DMS53 treated with DMSO at 0.1 percent for 48 hours (cell line): ENCODE measurements at regions not wholly inside any gene's neighbourhood (a gene's known extent, or its start where the extent isn't known, plus 50 kb on each side); places are given as distances from the start of the nearest gene placed in this dataset.
A peak's percentile ranks its signal among the peaks of the same experiment; 100 is the strongest.

Experiments
- DNase-seq: peaks from one replicate; lab custom pipeline; 2025; ENCODE audit not compliant: unreplicated experiment; lab: John Stamatoyannopoulos, UW

DNA sequence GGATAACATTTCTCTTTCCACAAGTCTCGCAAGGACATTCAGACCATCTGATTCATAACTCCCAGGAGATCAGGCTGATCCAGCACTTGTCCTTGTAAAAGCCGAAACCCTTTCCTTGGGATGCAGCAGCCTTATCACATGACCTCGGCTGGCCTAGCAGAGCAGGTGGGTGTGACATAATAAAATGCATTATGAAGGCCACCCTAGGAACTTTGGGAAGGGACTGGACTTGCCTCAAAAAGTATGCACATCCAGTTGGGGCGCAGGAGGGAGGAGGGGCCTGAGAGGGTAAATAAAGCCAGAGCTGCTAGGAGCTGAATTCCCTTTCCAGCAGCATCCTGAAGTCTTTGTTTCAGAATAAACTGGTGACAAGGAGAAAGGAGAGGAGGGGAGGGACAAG lies 260.8 kb downstream of the SNX13 start:
- no peak for DNase-seq

DNA sequence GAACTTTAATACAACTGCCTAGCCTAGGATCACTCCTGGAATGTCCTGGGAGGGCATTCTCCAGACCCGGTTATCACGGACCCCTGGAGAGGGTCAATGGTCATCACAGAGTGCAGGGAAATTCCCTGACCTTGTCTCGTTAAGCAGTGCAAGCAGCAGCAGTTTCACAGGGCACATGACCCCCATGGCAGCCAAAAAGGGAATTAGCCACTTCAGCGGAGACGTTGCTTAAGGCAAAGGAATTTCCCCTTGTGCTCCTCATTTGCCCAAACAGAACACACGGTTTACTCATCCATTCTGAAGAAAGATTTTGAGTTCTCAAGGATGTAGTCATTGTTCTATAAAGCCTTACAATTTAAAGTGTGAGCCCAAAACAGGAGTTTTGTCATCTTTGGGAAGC lies 260.3 kb downstream of the SNX13 start:
- no peak for DNase-seq

DNA sequence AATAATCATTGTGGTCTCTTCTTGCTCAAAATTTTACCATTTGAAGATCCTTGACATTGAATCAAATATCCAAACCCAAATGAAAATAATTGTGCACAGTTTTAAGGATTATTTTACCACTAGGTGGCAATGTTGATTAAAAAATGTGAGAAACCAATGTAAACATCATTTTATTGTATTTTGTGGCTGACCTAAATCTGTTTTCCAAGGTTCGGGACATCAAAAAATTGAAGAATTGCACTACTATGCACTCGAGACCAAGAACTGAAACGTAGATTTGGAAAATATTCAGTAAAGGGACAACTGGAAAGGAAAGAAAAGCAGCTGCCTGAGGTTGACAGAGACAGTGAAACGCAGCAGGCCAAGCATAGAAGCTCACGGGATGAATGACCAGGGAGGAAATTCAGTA lies 259.3 kb downstream of the SNX13 start:
- peak; percentile 52 for DNase-seq

DNA sequence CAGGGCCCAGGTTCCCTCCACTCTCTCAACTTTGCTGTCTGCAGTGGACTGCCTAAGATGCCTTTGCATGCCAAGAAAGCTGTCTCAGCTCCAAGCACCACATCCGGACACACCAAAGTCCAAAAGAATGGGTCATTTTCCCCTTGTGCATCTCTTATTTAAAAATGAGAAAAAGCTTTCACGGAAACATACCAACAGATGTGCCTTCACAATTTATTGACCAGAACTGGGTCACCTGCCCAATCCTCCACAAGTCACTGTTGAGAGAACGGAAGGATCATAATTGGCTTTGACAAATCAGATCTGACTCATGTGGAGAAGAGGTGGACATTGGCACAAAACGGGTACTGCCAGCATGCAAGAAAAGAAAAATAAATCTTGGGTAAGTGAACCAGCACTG lies 258.3 kb downstream of the SNX13 start:
- no peak for DNase-seq

DNA sequence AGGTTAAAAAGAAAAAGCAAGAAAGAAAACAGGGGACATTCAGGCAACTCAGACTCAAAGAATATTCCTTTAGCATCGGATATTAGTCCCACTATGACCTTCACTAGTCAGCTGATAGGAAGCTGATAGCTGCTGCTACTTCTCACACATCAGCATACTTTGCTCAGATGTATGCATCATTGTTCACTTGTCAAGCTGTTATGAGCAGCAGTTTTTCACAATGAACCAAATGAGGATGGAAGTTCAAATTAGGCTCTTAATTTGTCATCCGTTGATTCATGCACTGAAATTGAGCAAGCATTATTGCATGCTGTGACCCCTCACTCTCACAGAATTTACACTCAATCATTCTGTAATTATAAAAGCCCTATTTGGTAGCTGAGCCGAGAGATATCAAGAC lies 257.7 kb downstream of the SNX13 start:
- no peak for DNase-seq

DNA sequence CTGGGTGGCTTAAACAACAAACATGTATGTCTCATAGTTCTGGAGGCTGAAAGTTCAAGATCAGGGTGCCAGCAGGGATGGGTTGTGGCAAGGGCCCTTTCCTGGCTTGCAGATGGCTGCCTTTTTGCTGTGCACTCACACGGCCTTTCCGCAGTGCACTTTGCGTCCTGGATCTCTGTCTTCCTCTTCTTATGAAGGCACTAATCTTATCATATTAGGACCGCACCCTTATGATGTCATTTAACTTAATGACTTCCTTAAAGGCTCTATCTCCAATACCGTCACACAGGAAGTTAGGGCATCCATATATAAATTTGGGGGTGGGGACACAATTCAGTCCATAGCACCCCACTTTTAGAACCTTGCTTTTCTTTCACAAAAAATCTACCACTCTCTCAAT lies 255.2 kb downstream of the SNX13 start:
- no peak for DNase-seq

DNA sequence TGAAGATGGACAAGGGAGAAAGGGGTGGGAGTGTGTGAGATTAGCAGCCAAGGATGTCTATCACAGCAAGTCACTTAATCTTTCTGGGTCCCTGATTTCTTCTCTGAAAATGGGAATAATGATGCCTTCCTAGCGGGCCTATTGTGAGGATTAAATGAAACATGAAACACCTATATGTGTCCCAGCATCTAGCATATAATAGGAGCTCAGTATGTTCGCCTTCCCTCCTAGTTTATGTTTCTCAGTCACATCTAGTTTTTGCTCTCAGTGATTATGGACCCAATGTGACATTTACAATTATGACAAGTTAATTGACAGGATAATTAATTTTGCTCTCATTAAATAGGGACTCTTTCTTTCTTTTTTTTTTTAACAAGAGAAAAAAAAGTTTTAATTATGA lies 252.9 kb downstream of the SNX13 start:
- DNase-seq = no peak

DNA sequence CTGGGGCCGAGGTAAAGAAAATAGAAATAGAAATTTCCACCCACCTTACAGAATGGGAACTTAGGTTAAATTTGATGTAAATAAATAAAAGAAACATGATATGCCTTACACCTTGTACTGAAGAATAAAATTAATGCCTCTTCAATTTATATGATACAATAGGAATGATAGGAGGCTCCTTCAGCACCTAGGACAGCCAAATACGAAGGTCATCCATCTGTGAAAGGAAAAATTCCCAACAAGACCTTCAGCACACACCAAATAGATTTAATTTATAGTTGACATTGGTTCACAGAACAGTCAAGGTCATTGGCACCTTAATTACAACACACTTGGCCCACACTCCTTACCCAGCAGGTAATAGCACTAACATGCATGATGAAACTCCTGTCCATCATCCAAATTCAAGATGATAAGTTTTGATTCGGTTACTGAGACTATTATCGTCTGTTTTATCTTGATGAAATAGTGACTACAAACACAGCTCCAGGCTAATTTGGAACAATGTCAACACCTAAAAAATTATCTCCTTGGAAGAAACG lies 250.9 kb downstream of the SNX13 start:
- no peak for DNase-seq

DNA sequence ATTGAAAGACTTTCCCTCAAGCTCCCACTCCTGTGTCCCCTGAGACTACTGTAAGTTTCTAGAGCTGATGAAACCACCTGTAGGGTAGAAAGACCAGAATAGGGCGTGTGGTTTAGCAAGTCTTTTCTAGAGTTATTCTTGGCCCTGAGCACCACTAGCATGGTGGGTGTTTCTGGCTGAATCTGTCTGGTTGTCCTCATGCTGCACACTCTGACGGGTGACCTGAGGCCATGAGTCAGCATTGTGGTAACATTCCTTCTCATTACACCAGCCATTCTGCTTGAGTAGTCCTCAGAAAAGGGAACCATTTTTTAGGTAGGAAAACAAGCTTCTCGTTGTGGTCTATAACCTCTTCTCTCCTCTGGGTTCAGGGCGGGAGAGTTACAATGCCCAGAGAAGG lies 250.3 kb downstream of the SNX13 start:
- DNase-seq = no peak

DNA sequence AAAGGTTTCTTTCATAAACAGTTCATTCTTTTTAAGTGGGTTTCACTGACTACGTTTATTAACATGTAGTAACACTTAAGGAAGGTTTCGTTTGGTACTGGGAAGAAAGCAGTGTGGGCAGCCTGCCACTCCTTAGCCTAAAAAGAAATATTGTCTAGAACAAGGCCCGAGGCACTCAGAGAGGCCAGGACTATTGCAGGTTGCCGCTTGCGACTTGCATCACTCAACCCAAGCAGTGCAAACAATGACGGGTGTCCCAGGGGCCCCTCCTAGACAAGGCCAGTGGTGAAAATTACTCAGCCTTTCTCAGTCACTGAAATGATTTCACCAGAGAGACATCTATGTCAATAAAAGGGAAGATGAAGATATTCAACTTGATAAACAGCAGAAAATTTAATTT lies 243.9 kb downstream of the SNX13 start:
- peak; percentile 49 for DNase-seq

DNA sequence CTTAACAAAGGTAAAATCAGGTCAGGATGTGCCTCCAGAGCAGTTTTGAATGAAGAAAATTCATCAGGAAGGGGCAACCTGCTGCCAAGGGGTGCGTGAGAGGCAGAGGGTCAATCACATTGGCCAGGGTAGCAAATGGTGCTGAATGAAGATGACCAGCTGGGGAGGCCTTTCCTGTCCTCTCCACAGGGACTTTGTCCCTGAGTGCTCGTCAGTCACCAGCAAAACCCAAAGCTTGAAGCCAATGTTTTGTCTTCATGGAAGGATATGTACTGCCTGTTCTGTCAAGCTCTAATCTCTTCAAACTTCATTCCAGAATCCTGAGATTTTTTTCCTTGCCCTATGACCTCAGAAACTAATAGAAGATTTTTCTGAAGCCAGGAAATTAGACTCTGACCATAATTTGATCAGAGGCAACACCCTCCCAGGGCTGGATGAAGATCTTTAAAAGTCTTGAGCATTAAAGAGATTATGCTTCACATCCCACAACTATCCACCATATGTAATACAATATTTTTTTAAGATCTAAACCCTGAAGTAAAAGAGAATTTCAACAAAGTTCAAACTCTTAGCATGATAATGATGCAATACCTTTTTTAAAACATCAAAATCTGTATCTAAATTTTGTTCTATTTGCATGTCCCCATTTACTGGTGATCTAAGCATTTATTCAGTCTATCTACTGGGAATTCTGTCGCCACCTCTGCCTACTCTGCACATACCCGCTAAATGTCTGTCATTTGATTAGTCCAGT lies 243.0 kb downstream of the SNX13 start:
- DNase-seq = no peak

DNA sequence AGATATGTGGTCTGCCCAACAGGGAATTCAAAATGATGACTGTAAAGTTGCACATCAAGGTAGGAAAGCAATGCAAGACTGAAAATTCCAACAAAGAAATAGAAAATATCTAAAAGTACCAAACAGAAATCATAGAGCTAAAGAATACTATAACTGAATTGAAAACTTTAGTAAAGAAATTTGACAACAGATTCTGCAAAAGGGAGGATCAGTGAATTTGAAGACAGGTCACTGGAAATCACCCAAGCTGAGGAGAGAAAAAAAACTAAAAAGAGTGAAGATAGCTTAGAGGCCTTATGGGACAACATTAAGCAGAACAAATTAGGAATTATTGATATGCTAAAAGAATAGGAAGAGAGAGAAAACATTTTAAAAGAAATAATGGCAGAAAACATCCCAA lies 240.6 kb downstream of the SNX13 start:
- no peak for DNase-seq

DNA sequence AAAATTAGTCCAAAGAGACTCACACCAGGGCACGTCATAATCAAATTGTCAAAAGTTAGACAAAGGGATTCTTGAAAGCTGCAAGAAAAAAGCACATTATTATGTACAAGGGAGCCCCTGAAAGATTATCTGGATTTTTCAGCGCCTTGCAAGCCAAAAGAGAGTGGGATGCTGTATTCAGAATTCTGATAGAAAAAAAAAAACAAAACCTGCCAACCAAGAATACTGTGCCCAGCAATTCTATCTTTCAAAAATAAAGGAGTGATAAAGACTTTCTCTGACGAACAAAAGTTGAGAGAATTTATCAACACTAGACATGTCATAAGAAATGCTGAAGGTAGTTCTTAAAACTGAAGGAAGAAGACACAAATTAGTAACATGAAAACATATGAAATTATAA lies 240.2 kb downstream of the SNX13 start:
- no peak for DNase-seq

DNA sequence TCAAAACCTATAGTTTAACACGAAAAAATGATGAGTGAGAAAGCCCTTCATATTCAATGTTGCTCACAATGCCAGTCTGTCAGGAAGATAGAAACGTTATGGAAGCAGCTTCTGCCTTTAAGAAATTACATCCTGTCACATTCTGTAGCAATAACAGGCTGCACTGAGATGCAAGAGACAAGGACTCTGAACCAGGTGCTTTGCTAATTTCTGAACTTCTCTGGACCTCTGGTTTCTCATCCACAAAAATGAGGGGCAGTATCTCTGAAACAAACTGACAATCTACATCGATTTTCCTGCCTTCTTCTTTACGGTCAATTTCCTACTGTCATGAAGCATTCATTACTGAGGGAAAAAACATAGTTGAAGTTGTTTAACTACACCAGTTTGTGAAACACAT lies 234.0 kb downstream of the SNX13 start:
- no peak for DNase-seq

DNA sequence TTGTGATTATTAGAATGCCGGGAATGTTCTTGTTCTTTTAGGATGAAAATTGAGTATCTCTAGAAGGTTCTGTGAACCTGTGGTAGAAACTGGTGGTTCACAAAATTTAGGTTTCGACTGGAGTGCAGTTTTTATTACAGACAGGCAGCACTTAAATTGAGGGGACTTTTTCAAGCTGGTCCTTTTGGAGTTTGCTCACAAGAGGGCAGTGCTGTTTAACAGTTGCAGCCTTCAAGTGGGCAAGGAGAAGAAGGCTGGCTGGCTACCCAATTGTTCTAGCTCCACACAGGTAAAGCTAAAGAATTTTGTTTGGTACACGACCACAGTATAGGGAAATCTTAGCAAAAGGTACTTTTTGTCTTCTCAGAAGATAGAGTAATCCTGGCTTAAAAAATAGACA lies 233.6 kb downstream of the SNX13 start:
- peak; percentile 69 for DNase-seq

DNA sequence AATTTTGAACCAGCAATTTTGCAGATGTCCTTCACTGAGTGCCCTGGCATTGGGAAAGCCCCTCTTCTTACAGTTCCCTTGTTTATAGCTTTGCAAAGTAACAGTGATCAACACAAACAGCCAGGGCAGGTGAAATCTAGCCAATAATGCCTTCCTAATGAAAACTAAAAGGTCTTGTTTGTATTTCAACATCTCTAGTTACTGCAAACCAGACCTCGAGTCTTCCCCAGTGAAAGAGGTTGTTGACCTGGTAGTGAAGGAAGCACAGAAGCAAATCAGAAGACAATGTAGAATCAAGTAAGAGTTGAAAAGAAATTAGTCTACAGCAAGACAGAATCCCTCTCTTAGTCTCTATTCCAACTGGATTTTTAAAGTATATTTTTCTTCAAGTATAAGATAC lies 231.2 kb downstream of the SNX13 start:
- DNase-seq = no peak

DNA sequence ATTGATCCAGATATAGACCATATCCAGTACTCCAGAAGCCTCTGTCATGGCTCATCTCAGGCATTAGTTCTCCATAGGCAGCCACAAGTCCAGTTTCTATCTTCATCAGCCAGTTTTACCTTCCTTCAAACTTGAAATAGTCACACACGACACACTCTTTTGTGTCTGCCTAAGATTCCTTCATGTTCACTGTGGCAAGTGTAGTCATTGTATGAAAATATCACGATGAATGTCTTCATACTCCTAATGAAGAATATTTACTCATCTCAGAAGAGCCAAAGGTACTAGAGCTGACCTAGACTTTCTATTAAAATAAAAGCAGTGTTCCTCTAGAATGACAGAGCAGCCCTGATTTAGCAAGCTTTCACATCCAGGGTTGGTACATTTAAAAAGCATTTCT lies 230.7 kb downstream of the SNX13 start:
- no peak for DNase-seq

DNA sequence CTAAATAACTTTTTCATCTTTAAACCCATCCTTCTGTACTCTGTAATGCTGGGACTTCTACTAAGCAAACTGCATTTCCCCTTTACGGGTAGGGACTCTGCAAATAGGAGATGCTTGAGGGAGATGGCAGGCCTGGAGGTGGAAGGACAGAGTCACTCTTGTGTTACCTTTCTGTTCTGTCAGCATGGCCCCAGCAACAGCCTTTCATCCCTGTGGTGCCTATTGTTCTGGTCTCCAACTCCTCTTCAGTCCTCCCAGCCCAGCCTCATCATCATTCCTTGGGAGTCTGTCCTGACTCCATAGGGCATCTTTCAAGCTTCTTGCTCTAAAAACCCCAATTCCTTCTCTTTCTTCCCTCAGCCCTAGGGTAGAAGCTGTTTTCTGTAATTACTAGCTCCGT lies 230.0 kb downstream of the SNX13 start:
- DNase-seq = no peak

DNA sequence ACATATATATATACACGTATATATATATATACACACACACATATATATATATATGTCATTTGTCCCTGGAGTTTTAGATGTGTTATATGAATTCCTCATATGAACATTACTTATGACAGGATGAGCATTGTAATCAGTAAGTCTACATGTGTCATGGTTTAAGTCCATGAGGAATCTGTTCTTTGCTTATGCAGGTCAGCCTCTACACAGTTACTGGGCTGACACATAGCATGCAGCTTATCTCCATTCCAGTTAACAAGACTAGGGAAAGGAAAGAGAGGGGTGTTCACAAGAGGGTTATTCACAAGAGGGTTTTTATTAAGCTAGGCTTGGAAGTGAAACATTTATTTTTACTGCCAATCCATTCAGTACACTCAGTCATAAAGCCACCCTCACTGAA lies 226.7 kb downstream of the SNX13 start:
- DNase-seq = no peak

DNA sequence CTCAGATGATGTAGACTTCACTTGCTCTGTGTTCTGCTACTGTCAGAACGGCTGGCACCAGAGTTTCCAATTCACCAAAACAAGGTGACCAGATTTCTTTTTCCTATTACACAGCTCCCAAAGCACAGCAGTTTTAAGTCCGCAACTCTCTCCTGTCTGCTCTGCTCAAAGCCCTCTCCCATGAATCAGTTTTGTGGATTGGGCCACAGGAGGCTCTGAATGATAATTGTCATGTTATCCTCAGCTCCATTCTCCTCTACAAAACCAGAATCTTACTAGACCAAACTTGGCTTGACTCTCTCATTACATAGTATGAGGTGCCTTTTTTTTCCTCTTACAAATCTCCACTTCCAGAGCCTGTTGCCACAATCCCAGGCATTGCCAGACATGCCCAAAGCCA lies 223.5 kb downstream of the SNX13 start:
- DNase-seq = no peak

DNA sequence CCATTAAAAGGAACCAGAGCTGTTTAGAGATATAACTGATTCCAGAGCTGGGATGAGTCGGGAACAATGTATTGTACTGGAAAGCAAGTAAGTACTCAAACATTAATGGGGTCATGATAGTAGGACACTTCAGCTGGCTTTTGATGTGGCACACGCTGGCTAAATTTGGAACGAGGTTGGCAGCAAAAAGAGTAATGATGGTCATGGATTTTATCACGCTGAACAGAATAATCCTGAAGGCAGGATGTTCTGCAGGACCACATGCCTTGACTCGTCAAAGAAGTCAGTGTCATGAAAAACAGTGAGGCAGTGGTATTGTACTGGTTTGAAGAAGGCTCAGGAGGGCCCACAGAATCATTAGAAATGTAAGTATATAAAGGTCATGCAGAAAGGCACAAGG lies 220.3 kb downstream of the SNX13 start:
- DNase-seq = no peak

DNA sequence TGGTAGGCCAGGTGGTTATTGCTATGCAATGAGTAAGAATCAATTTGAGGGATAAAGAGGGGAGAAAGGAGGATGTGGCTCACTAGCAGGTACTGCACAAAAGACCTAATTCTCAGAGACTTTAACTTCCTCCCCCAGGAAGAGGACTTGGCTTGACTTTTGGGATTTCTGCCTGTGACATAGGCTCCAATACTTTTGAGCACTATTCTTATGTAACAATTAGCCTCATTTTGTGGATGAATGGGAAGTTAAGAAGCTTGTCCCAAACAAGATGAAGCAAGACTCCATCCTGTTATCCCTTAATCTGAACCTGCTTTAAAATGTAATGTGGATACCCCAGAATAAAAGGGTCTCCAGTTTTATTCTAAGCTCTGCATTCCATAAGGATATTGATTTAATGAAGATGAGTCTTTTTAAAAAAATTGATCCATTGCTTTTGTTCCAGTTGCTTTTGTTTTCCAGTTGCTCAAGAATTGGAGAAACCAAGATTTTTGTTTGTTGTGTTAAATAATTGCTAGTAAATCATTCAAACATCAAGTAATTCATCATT lies 218.5 kb downstream of the SNX13 start:
- DNase-seq = no peak

DNA sequence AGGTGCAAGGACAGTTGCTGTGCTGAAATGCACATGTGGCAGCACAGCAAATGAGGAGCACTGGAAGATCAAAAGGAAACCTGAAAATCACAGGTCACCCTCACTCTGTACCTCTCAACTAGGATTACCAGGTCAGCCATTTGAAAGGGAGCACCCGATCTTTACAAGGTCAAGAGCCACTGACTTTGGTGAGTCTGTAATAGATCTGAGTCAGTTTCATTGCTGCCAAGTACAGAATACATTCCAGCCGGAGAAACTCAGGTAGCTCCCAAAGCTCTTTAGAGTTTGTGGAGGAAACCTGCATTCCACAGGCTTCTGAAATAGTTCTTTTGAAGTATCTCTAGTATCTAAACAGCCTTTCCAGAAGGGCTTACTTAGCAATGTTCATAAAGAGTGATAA lies 217.5 kb downstream of the SNX13 start:
- DNase-seq = no peak
